GM18507 (cell line): ENCODE measurements at regions not wholly inside any gene's neighbourhood (a gene's known extent, or its start where the extent isn't known, plus 50 kb on each side); places are given as distances from the start of the nearest gene placed in this dataset.

ENCODE experiments used
- DNase-seq: peaks from one replicate; pipeline ENCODE4 v3.0.0; 2011; ENCODE audit warnings: low read depth; ENCODE audit not compliant: insufficient read length; ENCODE audit errors: extremely low spot score
- FAIRE-seq: peaks from 2 replicates; lab custom pipeline; 2011; peaks lifted over from hg19 to GRCh38; lab: Jason Lieb, UNC

DNA sequence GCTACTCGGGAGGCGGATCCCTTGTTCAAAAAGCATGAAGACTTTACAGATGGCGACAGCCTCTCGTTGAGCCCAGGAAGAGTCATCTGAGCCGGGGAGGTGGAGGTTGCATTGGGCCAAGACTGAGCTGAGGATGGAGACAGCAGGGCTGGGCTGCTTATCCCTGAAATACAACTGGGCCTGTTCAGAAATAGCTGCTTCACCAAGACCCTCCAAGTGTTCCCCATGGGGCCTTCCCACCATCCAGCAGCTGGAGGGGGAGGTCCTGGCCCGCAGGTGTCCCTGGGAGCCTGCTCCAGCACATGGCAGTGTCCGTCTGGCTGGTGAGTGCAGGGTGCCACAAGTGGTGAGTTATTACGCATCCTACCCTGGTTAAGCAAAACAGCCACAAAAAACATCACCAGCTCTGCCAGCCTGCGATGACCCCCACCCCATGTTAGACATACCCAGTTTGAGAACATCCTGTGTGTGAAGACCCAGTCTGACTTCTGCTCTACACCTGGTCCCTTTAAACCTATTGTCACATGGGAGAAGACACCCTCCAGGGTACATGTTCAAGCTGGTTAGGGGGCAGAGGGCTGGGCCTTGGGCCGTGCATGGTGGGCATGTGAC is 93.1 kb upstream of the TMPRSS2 start:
- DNase-seq (no peak), FAIRE-seq (no peak)

DNA sequence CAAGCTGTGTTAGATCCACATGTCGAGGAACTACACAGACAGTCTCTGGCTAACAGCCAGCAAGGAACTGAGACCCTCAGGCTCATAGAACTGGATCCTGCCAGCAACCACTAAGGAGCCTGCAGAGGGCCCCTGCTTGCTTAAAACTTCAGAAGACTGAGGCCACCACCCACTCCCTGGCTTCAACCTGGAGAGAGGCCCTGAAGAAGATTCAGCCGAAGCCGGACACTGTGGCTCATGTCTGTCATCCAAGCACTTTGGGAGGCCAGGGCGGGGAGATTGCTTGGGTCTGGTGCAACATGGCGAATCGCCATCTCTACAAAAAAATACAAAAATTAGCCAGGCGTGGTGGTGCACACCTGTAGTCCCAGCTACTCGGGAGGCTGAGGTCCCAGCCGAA is 92.6 kb upstream of the TMPRSS2 start:
- FAIRE-seq (no peak), DNase-seq (no peak)

DNA sequence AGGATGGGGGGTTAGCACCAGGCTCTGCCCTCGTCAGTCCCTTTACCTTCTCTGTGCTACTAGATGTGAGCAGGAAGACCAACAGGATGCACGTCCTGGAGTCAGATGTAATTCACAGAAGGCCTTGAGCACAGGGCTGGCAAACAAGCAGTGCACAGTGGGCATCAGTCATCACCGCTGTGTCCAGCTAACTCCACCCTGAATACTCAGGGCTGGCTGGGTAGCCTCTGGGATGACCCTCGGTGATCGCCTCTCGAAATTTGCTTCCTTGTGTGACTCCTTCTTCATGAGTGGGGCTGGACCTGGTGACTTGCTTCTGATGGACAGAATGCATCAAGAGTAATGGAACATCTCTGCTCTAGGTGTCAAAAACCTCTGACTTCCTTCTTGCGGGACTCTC is 92.2 kb upstream of the TMPRSS2 start:
- no peak for DNase-seq
- no peak for FAIRE-seq

DNA sequence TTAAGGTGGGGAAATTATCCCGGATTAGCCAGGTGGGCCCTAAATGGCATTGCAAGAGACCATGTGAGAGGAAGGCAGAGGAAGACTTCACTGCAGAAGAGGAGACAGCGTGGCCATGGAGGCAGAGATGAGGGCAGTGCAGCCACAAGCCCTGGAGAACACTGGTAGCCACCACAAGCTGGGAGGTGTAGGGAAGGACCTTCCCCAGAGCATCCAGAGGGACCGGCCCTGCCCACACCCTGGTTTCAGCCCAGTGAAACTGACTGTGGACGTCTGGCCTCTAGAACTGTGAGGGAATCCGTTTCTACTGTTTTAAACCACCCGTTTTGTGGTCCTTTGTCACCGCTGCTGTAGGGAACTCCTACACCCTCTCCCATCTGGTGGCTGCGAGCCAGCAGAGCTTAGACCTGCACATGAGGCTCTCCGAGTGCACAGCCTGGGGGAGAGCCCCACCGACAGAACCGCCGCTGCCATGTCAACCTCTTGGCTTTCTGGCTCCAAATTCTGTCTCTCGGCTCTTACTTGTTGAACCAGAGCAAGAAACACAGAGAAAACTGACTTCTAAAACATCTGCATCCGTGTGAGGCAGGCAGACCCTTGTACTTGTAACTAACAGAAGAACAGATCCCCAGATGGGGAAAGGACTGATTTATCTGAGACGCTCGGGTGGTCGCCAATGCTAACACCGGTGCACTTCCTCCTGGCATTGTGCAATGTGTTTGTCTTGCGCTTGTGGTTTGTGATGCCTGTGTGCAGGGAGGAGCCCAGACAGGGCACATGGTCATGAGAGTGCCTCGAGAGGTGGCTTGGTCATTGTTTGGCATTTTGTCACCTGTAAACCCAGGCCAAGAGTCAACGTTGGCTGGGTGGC is 90.8 kb upstream of the TMPRSS2 start:
- DNase-seq (no peak), FAIRE-seq (no peak)

DNA sequence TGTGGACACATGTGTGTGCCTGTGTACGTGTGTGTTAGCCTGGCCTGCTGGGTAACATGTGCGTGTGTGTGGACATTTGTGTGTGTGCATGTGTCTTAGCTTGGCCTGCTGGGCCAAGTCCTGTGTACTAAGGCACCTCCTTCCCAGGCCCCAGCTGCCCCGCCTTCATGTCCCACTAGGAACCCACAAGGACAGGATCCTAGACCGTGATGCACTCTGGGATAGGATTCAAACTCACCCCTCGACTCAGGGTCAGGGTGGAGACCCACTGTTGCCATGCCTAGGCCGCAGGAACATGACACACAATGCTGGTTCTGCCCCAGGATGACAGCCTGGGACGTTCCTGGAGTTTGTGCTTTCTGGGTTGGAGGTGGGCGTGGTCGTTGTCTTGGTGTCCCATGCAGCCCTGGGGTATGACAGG is 89.9 kb upstream of the TMPRSS2 start:
- DNase-seq (no peak), FAIRE-seq (no peak)

DNA sequence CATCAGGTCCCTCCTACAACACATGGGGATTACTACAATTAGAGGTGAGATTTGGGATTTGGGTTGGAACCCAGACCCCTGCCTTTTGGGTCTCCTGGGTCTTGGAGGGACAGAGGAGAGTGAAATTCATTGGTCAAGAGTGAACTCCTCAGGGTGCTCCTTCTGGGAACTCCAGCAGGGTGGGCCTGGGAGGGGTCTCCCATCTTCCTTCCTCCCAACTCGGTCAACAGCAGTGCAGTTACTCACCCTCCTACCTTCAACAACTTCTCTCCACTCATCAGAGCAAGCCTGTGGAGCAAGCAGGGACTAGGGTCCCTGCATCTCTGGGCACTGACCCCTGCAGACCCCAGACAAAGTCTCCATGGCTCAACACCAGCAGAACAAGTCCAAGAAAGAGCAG is 89.3 kb upstream of the TMPRSS2 start:
- no peak for DNase-seq
- no peak for FAIRE-seq

DNA sequence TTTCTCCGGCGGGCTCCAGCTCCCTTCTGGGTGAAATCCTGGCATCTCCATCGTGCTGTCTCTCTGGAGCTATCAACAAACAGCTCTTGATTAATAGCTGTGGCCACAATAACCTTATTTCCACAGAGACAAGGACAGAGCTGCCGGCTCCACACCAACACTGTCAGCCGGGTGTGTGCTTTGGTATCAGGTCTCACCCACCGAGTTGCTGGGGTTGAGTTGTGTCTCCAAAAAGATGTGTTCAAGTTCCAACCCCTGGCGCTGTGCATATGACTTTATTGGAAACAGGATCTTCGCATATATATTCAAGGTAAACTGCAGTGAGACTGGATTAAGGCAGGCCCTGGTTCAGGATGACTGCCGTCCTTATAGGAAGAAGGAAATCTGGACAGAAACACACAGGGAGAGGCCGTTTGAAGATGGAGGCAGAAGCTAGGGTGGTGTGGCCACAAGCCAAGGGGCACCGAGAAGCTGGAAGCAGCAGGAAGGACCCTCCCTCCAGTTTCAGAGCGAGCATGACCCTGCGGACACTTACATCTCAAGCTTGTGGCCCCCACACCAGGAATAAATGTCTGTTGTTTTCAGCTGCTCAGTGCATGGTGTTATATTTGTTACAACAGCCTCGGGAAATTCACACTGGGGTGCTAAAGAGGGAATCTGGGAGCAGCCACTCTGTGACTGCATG is 88.4 kb upstream of the TMPRSS2 start:
- DNase-seq (no peak), FAIRE-seq (no peak)

DNA sequence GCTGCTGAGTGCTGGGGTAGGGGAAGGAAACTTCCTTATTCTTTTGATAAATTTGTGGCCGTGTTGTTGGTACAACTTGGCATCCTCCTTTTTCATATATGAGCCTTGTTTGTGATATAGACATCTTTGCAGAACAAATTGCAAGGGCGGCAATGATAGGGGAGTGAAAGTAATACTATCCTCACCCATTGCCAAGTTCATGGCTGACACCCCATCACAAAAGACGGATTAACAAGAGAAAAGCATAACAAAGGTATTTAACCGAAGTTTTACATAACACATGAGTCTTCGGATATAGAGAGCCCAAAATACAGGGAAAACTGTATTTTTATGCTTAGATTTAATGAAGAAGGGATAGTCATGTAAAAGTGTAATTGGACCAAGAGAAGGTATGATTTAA is 86.3 kb upstream of the TMPRSS2 start:
- no peak for DNase-seq
- FAIRE-seq = no peak

DNA sequence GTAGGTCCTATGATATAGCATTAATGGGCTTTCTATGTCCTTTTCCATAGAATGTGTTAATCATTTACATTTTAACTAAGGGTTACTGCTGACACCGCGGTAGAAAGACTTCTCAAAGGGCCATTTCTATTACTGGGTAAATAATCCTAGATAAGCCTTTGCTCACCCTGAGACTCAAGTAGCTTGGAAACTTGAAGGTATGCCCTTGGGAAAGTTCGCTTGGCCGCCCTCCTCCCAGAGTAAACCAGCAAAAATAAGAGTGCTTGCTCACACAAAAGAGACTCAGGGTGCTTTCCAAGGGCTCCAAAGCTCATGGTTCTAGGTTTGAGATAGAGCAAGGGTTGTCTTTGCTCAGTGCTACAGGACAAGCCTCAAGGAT is 85.8 kb upstream of the TMPRSS2 start:
- DNase-seq (no peak), FAIRE-seq (no peak)

DNA sequence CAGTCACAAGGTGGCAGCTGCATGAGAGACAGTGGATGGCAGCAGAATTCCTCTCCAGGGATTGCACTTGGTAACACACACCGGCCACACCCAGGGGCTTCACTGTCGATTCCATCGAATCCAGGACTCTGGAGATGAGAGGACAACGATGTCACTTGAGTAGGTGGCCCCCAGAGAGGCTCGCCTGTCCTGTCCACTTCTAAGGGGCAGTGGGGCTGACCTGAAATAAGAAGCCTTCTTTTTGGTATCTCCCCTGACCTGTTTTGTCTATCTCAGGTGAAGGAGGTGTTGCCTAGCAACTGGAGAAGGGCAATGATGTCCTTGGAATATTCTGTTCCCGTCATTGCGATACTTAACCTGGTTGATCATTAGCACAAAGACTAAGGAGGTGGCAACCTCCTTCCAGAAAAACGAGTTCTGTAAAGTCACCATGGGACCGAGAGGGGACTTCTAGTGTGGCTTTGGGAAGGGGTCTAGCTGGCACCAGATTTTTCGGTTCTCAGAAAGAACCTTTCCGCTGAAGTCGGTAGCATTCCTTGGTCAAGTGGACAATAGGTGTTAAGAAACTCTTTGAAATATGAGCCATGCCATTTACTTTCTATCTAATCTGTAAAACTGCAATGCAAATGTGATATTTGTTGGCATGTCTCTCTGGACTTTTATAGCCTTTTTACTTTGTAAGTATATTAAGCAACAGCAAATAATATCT is 85.2 kb upstream of the TMPRSS2 start:
- FAIRE-seq = no peak
- no peak for DNase-seq

DNA sequence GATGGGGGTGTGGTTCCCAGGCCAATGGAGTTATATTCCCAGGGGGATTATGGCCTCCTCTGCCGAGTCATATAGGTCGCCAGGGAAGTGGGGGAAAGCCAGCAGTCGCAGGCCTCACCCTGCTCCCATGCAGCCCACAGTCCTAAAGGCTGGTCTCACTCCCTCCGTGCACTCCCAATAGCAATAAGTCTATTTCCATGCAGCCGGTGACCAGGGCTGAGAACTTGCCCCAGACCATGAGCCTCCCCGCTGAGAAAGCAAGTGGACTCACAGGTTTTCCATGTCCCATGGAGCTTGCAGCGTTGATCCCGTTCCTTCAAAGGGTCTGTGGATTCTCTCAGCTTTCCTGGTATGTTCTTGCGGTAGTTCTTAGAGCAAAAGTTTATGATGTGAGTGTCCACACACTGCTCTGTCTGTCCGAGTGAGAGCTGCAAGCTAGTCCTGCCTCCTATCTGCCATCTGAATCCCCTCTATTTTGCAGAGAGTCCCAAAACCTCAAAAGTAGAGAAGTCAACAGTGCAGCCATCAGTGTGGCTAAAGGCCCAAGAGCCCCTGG is 81.7 kb upstream of the TMPRSS2 start:
- FAIRE-seq (no peak), DNase-seq (no peak)

DNA sequence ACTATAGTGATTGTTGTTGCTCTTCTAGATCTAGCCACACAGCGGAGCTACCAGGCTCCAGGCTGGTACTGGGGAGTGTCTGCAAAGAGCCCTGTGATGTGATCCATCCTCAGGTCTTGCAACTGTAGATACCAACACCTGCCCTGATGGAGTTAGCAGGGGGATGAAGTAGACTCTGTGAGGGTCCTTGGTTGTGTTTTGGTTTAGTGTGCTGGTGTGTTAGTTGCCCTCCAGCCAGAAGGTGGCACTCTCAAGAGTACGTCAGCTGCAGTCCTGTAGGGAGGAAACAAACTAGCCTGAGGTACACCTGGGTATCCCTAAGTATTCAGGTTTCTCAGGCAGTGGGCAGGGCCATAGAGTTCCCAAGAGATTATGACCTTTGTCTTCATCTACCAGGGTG is 81.2 kb upstream of the TMPRSS2 start:
- DNase-seq = no peak
- FAIRE-seq = no peak

DNA sequence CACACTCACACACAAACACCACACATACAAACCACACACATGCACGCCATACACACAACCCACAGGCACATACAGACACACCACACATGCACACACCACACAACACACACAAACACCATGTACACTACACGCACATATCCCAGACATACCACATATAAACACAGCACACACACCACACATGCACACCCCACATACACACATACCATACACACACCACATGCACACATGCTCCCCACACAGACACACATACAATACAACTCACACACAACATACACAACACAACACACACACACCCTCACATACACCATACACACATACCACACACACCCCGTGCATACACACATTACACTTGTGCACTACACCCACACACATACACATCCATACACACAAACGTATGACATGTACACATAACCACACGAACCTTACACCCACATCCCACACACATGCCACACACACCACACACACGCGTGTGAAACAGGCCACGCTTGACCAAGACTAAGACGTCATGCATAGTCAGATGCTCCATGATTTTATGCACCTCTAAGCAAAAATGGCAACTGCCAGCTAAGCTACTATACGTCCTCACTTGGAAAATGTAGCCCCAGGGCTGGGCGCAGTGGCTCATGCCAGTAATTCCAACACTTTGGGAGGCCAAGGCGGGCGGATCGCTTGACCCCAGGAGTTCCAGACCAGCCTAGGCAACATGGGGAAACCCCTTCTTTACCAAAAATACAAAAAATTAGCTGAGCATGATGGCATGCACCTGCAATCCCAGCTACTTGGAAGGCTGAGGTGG is 77.4 kb upstream of the TMPRSS2 start:
- DNase-seq = no peak
- no peak for FAIRE-seq

DNA sequence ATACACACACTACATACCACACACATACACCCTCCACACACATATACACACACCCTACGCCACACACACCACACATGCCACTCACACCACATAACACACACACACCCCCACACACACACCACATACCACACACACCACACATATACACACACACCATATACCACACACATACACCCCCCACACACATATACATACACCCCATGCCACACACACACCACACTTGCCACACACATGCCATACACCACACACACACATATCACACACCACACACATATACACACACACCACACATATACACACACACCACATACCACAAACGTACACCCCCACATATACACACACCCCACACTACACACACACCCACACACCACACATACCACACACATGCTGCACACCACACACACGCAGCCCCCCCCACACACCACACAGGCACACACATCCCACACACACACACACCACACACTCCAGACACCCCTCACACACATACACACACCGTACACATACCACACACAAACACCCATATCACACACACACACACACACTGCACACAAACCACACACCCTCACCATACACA is 76.7 kb upstream of the TMPRSS2 start:
- FAIRE-seq (no peak), DNase-seq (no peak)

DNA sequence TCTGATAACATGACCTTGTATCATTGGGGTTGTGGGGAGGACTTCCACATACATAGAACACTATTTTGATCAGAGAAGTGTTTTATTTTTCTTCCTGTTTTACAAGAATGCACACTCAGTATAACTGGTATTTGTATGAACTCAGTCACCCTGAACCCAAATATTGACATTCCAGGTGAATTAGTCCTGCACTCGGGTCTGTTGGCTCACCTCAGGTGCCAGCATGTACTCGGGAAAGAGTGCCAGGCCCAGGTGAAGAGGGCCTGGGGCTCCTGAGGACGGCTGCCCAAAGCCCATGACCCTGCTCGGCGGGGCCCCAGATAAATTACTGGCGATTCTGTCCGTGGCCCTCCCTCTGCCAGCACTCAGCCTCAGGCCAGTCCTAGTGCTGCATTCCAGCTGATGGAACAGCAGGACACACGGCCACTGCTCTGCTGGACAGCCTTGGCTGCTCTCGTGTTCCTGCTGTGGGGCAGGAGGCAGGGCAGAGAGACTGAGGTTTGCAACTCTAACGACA is 75.4 kb upstream of the TMPRSS2 start:
- no peak for DNase-seq
- no peak for FAIRE-seq

DNA sequence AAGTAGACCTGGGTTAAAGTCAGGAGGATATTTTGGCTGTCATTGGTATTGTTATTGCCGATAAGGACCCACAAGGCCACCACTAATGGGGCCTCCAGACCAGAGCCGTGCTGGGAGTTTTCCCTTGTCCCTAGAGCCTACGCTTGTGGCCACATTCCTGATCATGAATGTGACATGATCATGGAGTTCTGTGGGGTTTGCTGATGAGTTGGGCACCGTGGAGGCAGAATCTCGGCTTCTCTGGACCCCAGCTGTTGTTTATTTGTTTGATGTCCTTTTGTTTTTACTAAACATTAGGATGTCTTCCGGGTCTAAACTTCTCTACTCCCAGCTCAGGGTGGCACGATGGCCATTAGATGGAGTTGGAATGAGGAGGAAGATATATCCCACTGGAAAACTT is 74.9 kb upstream of the TMPRSS2 start:
- DNase-seq = no peak
- FAIRE-seq = no peak

DNA sequence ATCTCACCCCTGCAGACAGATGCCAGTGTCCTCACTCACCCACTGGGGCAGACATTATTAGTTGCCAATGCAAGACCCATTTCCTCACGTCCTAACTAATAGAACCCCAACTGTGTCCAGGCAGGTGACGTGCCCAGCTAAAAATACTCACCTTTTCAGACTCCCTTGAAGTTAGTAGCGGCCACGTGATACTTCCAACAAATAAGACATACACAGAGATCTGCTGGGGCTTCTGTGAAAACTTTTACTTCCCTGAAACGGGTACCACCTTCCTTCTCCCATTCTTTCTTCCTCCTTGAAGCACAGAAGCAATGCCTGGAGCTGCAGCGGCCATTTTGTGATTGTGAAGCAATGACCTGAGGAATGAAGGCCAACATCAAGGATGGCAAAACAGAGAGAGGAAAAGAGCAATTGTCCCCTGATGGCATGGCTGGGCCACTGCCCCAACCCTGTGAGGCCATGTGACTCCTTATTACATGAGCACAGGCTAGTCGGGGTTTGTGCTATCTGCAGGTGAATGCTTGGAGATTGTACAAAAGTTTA is 74.4 kb upstream of the TMPRSS2 start:
- DNase-seq = no peak
- no peak for FAIRE-seq

DNA sequence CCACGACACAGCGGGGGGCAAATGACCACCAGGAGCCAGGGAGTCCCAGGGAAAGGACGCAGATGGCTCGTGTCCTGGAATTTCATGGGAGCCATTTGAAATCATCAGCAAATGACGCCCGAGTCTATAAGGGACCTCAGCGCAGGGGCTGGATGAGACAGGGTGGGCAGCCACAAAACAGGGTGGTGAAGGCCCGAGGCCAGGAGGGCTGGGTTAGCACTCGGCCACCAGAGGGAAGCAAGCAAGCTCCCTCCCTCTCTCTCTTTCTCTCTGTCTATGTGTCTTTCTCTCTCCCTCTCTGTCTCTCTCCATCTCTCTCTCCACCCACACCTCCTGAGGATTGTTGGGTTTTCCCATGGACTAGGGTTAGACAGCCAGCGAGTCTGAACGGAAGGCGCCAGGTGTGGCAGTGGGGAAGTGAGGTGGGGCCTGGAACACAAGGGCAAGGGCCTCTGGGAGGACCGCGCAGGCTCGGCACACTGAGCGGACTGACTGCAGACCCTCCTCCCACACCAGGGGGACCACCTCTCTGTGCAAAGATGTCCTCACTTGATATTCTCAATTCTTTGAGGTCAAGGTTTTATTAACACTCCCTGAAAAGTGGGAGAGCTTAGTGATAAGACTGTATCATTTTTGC is 73.8 kb upstream of the TMPRSS2 start:
- DNase-seq (no peak), FAIRE-seq (no peak)
